ENCODE measurements at regions not wholly inside any gene's neighbourhood (a gene's known extent, or its start where the extent isn't known, plus 50 kb on each side); places are given as distances from the start of the nearest gene placed in this dataset.

- TF ChIP-seq CTCF (IDR thresholded peaks at IDR 0.05) (no peak), POLR2A (IDR thresholded peaks at IDR 0.05) (no peak)
Measured at GRCh38 chr4:141413366-141413765, 192.7 kb downstream of the ZNF330 start.

Measured in thyroid gland (tissue), 4 donors.